Ovary (tissue), 3 donors: ENCODE measurements at regions not wholly inside any gene's neighbourhood (a gene's known extent, or its start where the extent isn't known, plus 50 kb on each side); places are given as distances from the start of the nearest gene placed in this dataset.

Experiments
- CTCF ChIP-seq, 3 donors: fragments of 450-650 bp in 2 of 3; fragments of 200-600 bp in 1 of 3; IDR thresholded peaks; one replicate each; pipeline versions ENCODE4 v1.5.1 to v1.8.0; 2016 to 2022; ENCODE audit warnings: antibody characterized with exemption in 3 of 3, mild to moderate bottlenecking in 1 of 3
- POLR2A ChIP-seq: fragments of 450-650 bp; IDR thresholded peaks from one replicate; pipeline ENCODE4 v1.6.1; 2017; ENCODE audit warnings: antibody characterized with exemption, mild to moderate bottlenecking, moderate library complexity
- donor health status: DM: no; HTN: no; CAD: no.

- TF ChIP-seq CTCF (IDR thresholded peaks at IDR 0.05) (no peak), POLR2A (no peak)
Measured at GRCh38 chr2:16495509-16496208, 170.0 kb downstream of the CYRIA start.
